ENCODE measurements at regions not wholly inside any gene's neighbourhood (a gene's known extent, or its start where the extent isn't known, plus 50 kb on each side); places are given as distances from the start of the nearest gene placed in this dataset.

- ChIA-PET CTCF (ENCODE audit: partially characterized antibody) (no interaction called here), POLR2A (ENCODE audit: partially characterized antibody) (no interaction called here)
- Histone ChIP-seq H3K36me3 (ENCODE audit: control insufficient read depth in 2 of 4, insufficient read depth in 4 of 4, low read length in 3 of 4) (no peaks in the 10 kb centered on the region; a peak in 1 of 8 replicates), H3K4me2 (ENCODE audit: insufficient read depth in 1 of 2, low read depth in 2 of 2, low read length in 2 of 2) (no peak overlapping the region), H3K79me2 (ENCODE audit: control insufficient read depth in 1 of 2, insufficient read depth in 2 of 2, low read length in 2 of 2) (no peaks in the 10 kb centered on the region), H4K91ac (replicated peaks; ENCODE audit: insufficient read length, low read length) (no peak overlapping the region), H2BK120ac (replicated peaks; ENCODE audit: low read depth, low read length) (no peak overlapping the region), H3K56ac (replicated peaks; ENCODE audit: insufficient read length, low read depth, low read length) (no peak overlapping the region), H2BK5ac (ENCODE audit: low read depth, low read length) (no peak overlapping the region), H2AK5ac (ENCODE audit: low read depth, low read length) (no peak overlapping the region), H4K8ac (ENCODE audit: extremely low read depth, insufficient read depth, low read length) (no peak overlapping the region), H3K9ac (replicated peaks in 1 of 4; ENCODE audit: extremely low read depth in 1 of 4, low read depth in 3 of 4, low read length in 3 of 4) (no peak overlapping the region), H3K23me2 (ENCODE audit: low read depth, low read length) (no peaks in the 10 kb centered on the region), H3K27me3 (replicated peaks in 1 of 4; ENCODE audit: control insufficient read depth in 3 of 4, extremely low read depth in 1 of 4, insufficient read depth in 3 of 4, low read length in 3 of 4) (no peaks in the 10 kb centered on the region), H3K9me3 (ENCODE audit: insufficient read depth in 2 of 2, low read depth in 1 of 2, low read length in 1 of 2) (no peaks in the 10 kb centered on the region), H3K4me3 (ENCODE audit: extremely low read depth in 1 of 4, insufficient read depth in 2 of 4, low read depth in 3 of 4, low read length in 4 of 4) (no peak overlapping the region), H2BK15ac (ENCODE audit: low read length) (no peak overlapping the region), H3K79me1 (ENCODE audit: low read depth, low read length) (no peaks in the 10 kb centered on the region), H4K20me1 (replicated peaks in 1 of 2; ENCODE audit: control insufficient read depth in 1 of 2, insufficient read depth in 2 of 2, low read length in 2 of 2) (no peaks in the 10 kb centered on the region), H2BK20ac (ENCODE audit: low read length) (no peak overlapping the region), H4K5ac (ENCODE audit: insufficient read length, low read depth, low read length) (no peak overlapping the region), H3K18ac (ENCODE audit: extremely low read depth, low read length) (no peak overlapping the region), H3K4me1 (replicated peaks in 1 of 4; ENCODE audit: control insufficient read depth in 3 of 4, insufficient read depth in 4 of 4, low read length in 3 of 4) (no peaks in the 10 kb centered on the region), H3K27ac (ENCODE audit: low read depth, low read length) (no peak overlapping the region), H3K23ac (ENCODE audit: insufficient read length) (no peak overlapping the region), H2AFZ (ENCODE audit: low read length) (0 out of 2 replicates have a peak overlapping the region, but pooled peaks have one; percentile 55), H3K4ac (replicated peaks; ENCODE audit: insufficient read length, low read depth, low read length) (no peak overlapping the region), H3K14ac (ENCODE audit: insufficient read length) (no peak overlapping the region), H2BK12ac (ENCODE audit: low read depth, low read length) (no peak overlapping the region)
- DNase-seq (ENCODE audit: low read depth in 1 of 2, low spot score in 2 of 2) (no peak), FAIRE-seq (no peak)
- no peak for TF ChIP-seq MAFK (IDR thresholded peaks at IDR 0.05; ENCODE audit: low read depth, low read length)
- TF ChIP-seq SIX5 (IDR thresholded peaks at IDR 0.05; ENCODE audit: low read depth, low read length) = no peak
- no peak for TF ChIP-seq CTCF (IDR thresholded peaks at IDR 0.05; ENCODE audit: control extremely low read depth in 1 of 3, insufficient read depth in 1 of 3, low read depth in 1 of 3, low read length in 3 of 3)
- TF ChIP-seq SUZ12 (IDR thresholded peaks at IDR 0.05; ENCODE audit: low read length) = no peak
- no peak for TF ChIP-seq GTF2F1 (IDR thresholded peaks at IDR 0.05; ENCODE audit: borderline replicate concordance, low read depth, low read length)
- TF ChIP-seq SP1 (IDR thresholded peaks at IDR 0.05; ENCODE audit: low read depth, low read length) = no peak
- no peak for TF ChIP-seq ATF3 (IDR thresholded peaks at IDR 0.05; ENCODE audit: insufficient read depth, low read depth, low read length)
- TF ChIP-seq YY1 (IDR thresholded peaks at IDR 0.05; ENCODE audit: low read depth, low read length) = no peak
- no peak for TF ChIP-seq ATF2 (IDR thresholded peaks at IDR 0.05; ENCODE audit: low read length)
These were observed 606.4 kb downstream of the ZNF608 start for GRCh38 chr5:124140060-124140459.

All from H1 (cell line).